GM19025 (cell line): ENCODE measurements at regions not wholly inside any gene's neighbourhood (a gene's known extent, or its start where the extent isn't known, plus 50 kb on each side); places are given as distances from the start of the nearest gene placed in this dataset.

Experiments used
- ATAC-seq: cut with Tn5 transposase; IDR thresholded peaks from one replicate; pipeline ENCODE4 v1.9.1; 2021; ENCODE audit warnings: mild to moderate bottlenecking, low read depth, moderate library complexity; ENCODE audit not compliant: unreplicated experiment

GRCh38 chr2:15788455-15788829, 151.9 kb upstream of the MYCN start:
- ATAC-seq, result no peak

DNA sequence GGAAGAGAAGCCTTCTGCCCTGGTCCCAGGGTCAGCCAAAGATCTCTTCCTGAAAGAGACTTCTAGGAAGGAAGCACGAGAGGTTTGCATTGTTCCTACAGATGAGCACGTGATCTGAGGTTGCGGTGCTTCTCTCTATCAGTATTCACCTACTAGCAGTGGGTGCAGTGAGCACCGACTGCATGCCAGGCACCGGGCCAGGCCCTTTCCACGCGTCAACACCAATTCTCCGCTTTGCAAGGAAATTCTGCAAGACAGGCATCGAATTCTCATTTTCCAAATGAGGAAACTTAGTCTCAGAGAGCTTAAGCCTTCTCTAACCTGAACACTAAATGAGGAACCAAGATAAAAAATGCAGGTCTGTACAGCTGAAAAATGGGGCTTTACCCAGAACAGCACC, 151.5 kb upstream of the MYCN start:
- ATAC-seq, result no peak

DNA sequence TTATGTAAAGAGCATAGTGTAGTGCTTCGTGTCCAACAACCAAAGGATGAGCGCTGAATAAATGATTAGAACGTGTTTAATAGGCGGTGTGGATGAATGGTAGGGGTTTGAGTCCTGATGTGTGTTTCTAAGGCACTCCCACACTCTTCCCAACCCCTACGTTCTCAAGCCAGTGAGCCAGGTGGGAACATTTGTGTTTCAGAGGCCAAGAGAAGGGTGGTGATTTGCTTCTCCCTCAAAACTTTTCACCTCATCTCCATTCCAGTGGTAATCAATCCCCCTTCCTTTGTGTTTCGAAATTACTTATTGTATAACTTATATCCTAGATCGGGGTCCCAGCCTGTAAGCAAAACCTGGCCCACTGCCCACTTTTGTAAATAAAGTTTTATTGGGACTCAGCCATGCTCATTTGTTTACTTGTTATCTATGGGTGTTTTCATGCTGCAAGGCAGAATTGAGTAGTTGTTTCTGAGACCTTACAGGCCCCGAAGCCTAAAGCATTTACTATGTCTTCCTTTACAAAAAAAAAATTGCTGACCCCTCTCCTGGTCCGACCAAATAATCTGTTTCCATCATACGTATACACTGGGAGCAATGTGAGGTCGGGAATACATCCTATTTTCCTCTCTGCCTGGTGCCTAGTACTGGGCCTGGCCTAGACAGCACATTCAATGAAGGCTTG, 150.8 kb upstream of the MYCN start:
- no peak for ATAC-seq

GRCh38 chr2:15790326-15790725, 150.0 kb upstream of the MYCN start:
- no peak for ATAC-seq

GRCh38 chr2:15790838-15791237, 149.5 kb upstream of the MYCN start:
- no peak for ATAC-seq

GRCh38 chr2:15791294-15791693, 149.1 kb upstream of the MYCN start:
- no peak for ATAC-seq

GRCh38 chr2:15792331-15792730, 148.0 kb upstream of the MYCN start:
- no peak for ATAC-seq

GRCh38 chr2:15793078-15793913, 147.1 kb upstream of the MYCN start:
- no peak for ATAC-seq

DNA sequence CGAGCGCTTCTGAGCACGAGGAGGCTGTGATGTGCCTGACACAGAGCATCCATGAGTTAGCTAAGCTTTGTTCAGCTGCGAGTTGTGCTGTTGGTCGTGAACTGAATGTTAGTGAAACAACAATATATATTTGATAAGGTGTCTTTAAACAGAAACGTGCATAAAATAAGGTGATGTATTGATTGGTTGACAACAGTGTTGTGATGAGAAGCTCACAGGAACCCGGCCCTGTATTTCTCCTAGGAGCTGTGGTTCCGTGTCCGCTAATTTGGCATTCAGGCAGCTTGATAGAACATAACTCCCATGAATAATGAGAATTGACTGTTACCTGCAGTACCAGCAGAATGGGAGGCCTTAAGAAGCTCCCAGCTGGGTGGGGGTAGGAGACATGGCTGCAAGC, 146.4 kb upstream of the MYCN start:
- no peak for ATAC-seq

- no peak for ATAC-seq
Measured at GRCh38 chr2:15794608-15795134, 145.7 kb upstream of the MYCN start.

GRCh38 chr2:15795426-15795825, 144.9 kb upstream of the MYCN start:
- no peak for ATAC-seq

GRCh38 chr2:15796167-15796942, 144.0 kb upstream of the MYCN start:
- no peak for ATAC-seq

- no peak for ATAC-seq
Measured at GRCh38 chr2:15797231-15797938, 143.0 kb upstream of the MYCN start.

GRCh38 chr2:15797939-15798281, 142.4 kb upstream of the MYCN start:
- ATAC-seq, result no peak

GRCh38 chr2:15798701-15799431, 141.5 kb upstream of the MYCN start:
- no peak for ATAC-seq

GRCh38 chr2:15799432-15799827, 140.9 kb upstream of the MYCN start:
- ATAC-seq, result peak; percentile 64

GRCh38 chr2:15800495-15801329, 139.6 kb upstream of the MYCN start:
- no peak for ATAC-seq

DNA sequence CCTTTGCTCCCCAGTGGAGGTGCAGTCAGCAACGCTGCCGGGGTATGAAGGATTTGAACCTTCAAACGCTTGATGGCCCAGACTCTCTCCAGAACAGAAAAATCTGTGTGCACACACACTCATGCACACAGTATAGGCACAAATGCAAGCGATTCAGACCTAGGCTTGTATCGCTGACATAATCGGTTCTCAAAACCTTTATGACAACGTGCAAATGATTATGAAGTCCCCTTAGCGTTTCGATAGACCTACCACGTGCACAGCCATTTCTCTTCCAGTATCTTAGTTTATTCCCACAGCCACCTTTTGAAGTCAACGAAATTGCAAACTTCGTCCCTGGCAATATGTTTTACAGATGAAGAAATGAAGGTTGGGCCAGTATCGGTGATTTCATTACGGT, 138.9 kb upstream of the MYCN start:
- ATAC-seq, result no peak

GRCh38 chr2:15801904-15802303, 138.4 kb upstream of the MYCN start:
- ATAC-seq, result no peak
